Prostate gland (tissue), 2 donors: ENCODE measurements at regions not wholly inside any gene's neighbourhood (a gene's known extent, or its start where the extent isn't known, plus 50 kb on each side); places are given as distances from the start of the nearest gene placed in this dataset.

Experiments
- POLR2A ChIP-seq: fragments of 450-650 bp; IDR thresholded peaks from one replicate; pipeline ENCODE4 v1.6.1; 2016; ENCODE audit warnings: antibody characterized with exemption, mild to moderate bottlenecking
- POLR2AphosphoS5 ChIP-seq: sonication (generic); formaldehyde crosslinking; IDR thresholded peaks from one replicate; pipeline ENCODE4 v1.6.1; 2017; ENCODE audit warnings: antibody characterized with exemption
- TF ChIP-seq, protein P1 (sequence below), 4 experiments: fragments of 200-600 bp in 2 of 4; fragments of 450-650 bp in 2 of 4; sonication (generic) in 2 of 4; IDR thresholded peaks; 1 replicate in 3 of 4; 2 replicates in 1 of 4; pipeline ENCODE4 v1.5.1; 2016 to 2019; ENCODE audit warnings: antibody characterized with exemption in 4 of 4, mild to moderate bottlenecking in 2 of 4, moderate library complexity in 2 of 4

DNA sequence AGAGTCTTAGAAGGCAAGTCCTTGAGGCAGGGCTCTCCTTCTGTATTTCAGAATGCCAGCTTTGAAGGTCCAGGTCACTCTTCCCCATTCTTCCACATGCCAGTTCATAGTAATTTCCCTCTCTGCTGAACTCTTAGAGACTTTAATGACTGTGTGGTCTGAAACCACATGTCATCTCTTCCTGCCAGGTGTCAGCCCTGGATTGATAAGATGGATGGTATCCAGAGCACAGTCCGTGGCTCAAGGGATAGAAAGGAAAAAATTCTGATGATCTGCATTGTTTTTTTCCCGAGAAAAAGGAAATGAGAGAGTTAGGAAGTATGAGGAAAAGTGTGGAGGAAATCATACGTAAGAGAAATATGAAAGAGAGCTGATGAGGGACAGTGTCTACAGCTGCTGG lies 250.9 kb downstream of the TPBG start:
- TF ChIP-seq, protein P1, sequence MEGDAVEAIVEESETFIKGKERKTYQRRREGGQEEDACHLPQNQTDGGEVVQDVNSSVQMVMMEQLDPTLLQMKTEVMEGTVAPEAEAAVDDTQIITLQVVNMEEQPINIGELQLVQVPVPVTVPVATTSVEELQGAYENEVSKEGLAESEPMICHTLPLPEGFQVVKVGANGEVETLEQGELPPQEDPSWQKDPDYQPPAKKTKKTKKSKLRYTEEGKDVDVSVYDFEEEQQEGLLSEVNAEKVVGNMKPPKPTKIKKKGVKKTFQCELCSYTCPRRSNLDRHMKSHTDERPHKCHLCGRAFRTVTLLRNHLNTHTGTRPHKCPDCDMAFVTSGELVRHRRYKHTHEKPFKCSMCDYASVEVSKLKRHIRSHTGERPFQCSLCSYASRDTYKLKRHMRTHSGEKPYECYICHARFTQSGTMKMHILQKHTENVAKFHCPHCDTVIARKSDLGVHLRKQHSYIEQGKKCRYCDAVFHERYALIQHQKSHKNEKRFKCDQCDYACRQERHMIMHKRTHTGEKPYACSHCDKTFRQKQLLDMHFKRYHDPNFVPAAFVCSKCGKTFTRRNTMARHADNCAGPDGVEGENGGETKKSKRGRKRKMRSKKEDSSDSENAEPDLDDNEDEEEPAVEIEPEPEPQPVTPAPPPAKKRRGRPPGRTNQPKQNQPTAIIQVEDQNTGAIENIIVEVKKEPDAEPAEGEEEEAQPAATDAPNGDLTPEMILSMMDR (IDR thresholded peaks at IDR 0.05): no peak
- no peak for TF ChIP-seq POLR2A
- TF ChIP-seq POLR2AphosphoS5: no peak
